Vagina (tissue), 2 donors: ENCODE measurements at regions not wholly inside any gene's neighbourhood (a gene's known extent, or its start where the extent isn't known, plus 50 kb on each side); places are given as distances from the start of the nearest gene placed in this dataset.
"Not testable (repeated sequence)": the region's sequence is repeated elsewhere in the genome, so short reads cannot be mapped to it uniquely, and the experiment has no call there.

ENCODE experiments used
- CTCF ChIP-seq, 3 experiments: fragments of 450-650 bp in 2 of 3; fragments of 200-600 bp in 1 of 3; sonication (generic) in 1 of 3; IDR thresholded peaks; one replicate each; pipeline ENCODE4 v1.5.1; 2017 to 2019; ENCODE audit warnings: antibody characterized with exemption in 3 of 3, mild to moderate bottlenecking in 2 of 3, moderate library complexity in 2 of 3
- POLR2AphosphoS5 ChIP-seq, 2 donors: sonication (generic); formaldehyde crosslinking; IDR thresholded peaks; one replicate each; pipeline ENCODE4 v1.9.0; 2017; ENCODE audit warnings: antibody characterized with exemption in 2 of 2, mild to moderate bottlenecking in 2 of 2, low read depth in 1 of 2; ENCODE audit not compliant: insufficient read depth in 1 of 2

DNA sequence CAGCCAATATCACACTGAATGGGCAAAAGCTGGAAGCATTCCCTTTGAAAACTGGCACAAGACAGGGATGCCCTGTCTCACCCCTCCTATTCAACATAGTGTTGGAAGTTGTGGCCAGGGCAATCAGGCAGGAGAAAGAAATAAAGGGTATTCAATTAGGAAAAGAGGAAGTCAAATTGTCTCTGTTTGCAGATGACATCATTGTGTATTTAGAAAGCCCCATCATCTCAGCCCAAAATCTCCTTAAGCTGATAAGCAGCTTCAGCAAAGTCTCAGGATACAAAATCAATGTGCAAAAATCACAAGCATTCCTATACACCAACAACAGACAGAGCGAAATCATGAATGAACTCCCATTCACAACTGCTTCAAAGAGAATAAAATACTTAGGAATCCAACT lies 223.2 kb downstream of the MEX3B start:
- not testable (repeated sequence) for TF ChIP-seq CTCF (IDR thresholded peaks at IDR 0.05); POLR2AphosphoS5 (IDR thresholded peaks at IDR 0.05; ENCODE audit: insufficient read depth in 1 of 2, low read depth in 1 of 2)
